RKO (cell line): ENCODE measurements at regions not wholly inside any gene's neighbourhood (a gene's known extent, or its start where the extent isn't known, plus 50 kb on each side); places are given as distances from the start of the nearest gene placed in this dataset.

Experiments
- DNase-seq: peaks from one replicate; pipeline ENCODE4 v3.0.0-alpha.2; 2016; ENCODE audit warnings: low spot score

GRCh38 chr12:76611533-76611932 lies 52.0 kb upstream of the OSBPL8 start:
- DNase-seq, result peak; percentile 59

- DNase-seq, result no peak
These were observed 54.8 kb upstream of the OSBPL8 start for GRCh38 chr12:76614364-76614763.

GRCh38 chr12:76618031-76618430 lies 58.5 kb upstream of the OSBPL8 start:
- DNase-seq, result no peak

DNA sequence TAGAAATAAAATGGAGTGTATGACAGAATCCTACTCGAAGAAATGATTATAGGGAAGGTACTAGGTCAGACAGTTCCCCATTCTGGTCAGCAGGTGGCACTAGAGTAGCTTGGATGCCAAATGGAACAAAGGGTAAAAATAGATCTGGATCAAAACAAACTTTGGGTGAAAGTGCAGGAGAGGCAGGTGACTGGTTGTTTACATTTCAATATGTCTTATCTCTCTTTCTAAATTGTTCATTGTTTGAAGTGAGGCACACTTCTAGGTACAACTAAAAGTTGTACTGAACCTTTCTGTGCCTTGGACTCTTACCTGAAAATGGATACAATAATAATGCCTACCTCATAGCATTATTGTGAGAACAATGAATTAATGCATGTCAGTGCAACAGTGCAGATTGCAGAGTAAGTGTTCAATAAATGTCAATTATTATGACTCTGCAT lies 62.0 kb upstream of the OSBPL8 start:
- peak; percentile 75 for DNase-seq

DNA sequence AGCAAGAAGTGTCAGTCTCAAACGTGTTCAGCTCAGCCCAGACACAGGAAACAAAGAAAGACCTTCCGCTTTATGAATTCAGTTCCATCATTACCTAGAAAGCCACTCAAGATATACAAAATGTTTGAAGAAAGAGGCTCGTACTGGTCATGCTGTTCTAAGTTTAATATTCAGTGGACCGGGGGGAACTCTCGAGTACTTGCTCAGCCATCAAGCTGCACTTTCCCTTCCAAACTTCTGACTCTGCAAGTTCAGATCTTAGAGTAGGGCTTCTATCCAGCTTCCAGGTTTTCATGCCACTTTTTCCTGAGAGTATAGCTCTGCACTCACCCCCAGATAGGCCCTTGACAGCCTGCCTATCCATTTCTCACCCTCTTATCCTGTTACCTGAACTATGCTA lies 62.8 kb upstream of the OSBPL8 start:
- DNase-seq, result no peak

GRCh38 chr12:76622915-76623314 lies 63.3 kb upstream of the OSBPL8 start:
- no peak for DNase-seq

- peak; percentile 64 for DNase-seq
These were observed 64.4 kb upstream of the OSBPL8 start for GRCh38 chr12:76623931-76624330.

- no peak for DNase-seq
These were observed 68.0 kb upstream of the OSBPL8 start for GRCh38 chr12:76627346-76628135.

DNA sequence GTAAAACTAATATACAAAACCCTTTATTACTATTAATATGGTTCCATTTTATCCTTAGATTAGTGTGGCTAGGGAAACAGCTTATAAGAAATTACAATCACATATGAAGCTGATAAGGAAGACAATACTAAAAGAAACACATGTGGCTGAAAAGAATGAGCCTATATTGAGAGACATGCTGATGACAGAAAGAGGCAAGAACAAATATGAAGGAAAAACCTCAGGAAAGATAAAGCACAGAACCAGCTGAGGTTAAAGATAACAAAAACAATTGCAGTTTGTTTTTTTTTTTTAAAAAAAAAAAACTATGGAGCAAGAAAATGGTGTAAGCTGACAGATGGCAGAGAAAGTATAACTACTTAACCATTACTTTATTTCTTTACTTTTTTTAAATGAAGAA lies 69.2 kb upstream of the OSBPL8 start:
- DNase-seq, result no peak

DNA sequence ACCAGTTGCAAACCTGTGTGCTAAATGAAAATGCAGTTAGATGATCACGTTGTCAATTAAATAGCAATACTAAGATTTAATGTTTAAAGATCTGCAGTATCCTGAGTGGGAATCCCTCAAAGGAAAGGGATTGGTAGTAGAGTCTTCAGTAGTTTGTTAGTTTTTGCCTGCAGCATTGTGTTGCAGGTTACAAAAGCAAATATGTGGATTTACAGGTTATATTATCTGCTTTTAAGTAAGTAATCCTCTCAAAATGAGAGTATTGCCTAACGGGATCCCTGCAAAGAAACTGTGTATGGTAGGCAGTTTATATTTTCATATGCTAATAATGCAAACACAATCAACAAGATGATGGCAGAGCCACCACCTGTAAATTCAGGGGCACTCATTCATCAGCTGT lies 72.2 kb upstream of the OSBPL8 start:
- DNase-seq, result no peak

- DNase-seq, result no peak
These were observed 73.8 kb upstream of the OSBPL8 start for GRCh38 chr12:76633415-76633814.

GRCh38 chr12:76634133-76634532 lies 74.6 kb upstream of the OSBPL8 start:
- DNase-seq, result no peak

DNA sequence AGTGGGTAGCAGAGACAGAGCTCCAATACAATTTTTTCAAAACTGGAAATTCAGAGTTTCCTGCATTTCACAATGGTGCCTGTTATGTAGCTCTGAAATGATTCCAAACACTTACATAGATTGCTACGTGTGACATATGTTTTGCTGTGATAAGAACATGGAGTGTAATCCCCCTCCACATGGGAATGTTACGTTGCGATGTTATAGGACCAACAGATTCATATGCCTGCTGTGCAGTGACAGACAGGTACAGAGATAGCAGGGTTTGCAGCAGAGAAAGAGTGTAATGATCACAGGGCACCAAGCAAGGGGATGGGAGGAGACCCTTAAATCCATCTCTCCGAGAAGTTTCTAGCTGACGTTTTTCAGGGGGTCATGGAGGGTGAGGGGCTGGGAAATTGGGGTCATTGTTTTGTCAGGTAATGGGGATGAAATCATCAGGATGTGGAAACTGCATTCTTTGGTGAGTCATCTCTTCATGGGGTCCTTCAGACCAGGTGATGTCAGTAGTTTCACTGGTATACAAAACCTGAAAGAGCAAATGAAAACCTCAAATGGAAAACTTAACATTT lies 76.6 kb upstream of the OSBPL8 start:
- no peak for DNase-seq

DNA sequence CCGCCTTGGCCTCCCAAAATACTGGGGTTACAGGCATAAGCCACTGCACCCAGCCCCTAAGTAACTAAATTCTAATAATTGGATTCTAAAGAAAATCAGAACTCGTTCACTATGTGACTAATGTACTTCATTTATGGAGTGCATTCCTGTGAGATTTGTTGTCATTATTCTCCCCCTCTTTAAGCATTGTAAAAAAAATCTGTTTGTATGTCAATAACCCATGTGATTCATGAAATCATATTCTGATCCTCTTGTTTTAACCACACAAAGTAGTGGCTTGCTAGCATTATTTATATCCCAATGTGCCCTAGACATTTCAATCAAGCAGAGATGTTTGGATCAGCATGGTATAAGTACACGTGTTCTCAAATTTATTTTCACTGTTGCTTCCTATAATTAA lies 78.2 kb upstream of the OSBPL8 start:
- peak; percentile 29 for DNase-seq

- no peak for DNase-seq
These were observed 80.1 kb upstream of the OSBPL8 start for GRCh38 chr12:76639646-76640045.

- no peak for DNase-seq
These were observed 81.5 kb upstream of the OSBPL8 start for GRCh38 chr12:76641073-76641472.

DNA sequence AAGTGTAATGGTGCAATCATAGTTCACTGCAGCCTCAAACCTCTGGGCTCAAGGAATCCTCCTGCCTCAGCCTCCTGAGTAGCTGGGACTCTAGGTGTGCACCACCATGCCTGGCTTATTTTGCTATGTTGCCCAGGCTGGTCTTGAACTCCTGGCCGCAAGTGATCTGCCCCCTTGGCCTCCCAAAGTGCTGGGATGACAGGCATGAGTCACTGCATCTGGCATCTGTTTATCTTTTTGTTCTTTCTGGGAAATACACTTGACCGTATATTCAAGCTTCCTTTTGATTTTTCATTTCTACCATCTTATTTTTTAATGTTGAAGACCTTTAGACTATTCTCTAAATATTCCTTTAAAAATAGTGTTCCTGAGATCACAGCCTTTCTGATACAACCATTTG lies 82.4 kb upstream of the OSBPL8 start:
- DNase-seq, result no peak

DNA sequence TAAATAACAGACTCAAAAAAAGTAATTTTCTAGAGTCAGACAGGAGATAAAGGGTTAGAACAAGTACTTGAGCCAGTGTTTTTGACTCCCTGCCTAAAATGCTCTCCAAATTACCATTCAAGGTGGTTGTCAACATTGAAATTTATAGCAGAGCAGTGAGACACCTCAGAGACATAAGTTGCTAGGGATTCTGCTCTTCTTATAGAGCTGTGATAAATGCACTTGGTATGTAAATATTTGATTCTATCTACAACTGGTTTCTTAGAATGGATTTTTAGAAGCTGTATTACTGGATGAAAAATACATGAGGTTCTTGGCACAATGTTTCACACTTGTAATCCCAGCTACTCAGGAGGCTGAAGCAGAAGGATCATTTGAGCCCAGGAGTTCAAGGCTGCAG lies 83.9 kb upstream of the OSBPL8 start:
- DNase-seq, result no peak

GRCh38 chr12:76644950-76645349 lies 85.4 kb upstream of the OSBPL8 start:
- DNase-seq, result no peak

DNA sequence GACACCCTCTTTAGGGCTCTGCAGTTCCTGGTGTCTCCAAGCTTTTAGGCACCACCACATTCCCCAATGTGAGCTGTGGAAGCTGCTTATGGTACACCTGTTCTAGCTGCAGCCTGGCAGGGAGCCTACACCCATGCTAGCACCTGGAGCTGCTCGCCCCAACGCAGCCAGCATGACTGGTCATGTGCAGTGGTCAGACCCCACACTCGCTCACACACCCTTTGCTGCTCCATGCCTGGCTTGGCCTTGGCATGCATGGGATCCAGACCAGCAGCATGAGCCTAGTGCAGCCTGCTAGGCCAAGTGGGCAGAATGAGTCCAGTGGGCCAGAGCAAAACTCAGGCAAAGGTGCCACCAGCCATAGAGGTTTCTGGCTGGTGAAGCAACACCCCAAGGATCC lies 86.4 kb upstream of the OSBPL8 start:
- DNase-seq, result no peak

- no peak for DNase-seq
These were observed 86.8 kb upstream of the OSBPL8 start for GRCh38 chr12:76646366-76646765.

DNA sequence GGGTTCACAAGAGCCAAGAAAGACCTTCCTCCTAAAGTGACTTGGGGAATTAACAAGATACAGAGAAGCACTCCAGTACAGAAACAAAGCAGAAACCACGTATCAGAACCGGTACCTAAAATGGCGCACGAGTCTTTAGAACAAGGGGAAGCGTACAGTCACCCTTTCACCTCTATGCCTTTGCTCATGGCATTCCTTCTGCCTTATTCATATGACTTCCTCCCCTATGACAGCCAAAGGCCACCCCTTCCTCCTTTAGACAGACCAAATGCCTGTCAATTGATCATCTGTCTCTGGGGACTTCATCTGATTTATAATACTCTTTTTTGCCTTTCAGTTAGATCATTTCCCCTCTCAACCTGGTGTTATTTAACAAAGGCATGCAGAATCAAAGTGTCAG lies 89.5 kb upstream of the OSBPL8 start:
- DNase-seq, result no peak

DNA sequence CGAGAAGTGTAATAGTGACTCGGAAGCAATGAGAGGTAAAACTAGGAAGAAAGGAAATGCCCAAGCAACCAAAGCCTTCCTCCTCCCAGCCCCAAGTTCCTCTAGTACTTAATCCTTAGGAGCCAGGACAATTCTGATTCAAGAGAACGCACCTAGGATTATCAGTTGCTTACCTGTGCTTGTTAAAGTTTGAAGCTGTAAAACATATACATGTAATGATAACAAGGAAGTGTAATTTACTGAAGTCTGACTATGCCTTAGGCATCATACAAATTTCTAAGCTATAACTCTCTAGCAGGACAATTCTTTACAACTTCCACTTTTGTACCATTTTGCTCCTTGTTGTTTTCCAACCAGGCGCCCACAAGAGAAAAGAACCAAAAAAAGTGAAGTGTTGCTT lies 92.8 kb upstream of the OSBPL8 start:
- DNase-seq, result no peak

- no peak for DNase-seq
These were observed 93.8 kb upstream of the OSBPL8 start for GRCh38 chr12:76653342-76653741.
